ENCODE measurements at regions not wholly inside any gene's neighbourhood (a gene's known extent, or its start where the extent isn't known, plus 50 kb on each side); places are given as distances from the start of the nearest gene placed in this dataset.

- TF ChIP-seq CTCF (IDR thresholded peaks at IDR 0.05; ENCODE audit: insufficient read depth, low read length, poor library complexity, severe bottlenecking) (no peak), EZH2phosphoT487 (conservative IDR thresholded peaks at IDR 0.05; ENCODE audit: low read length) (no peak)
Measured at GRCh38 chr7:52779004-52779403, 256.4 kb upstream of the POM121L12 start.
